GM20000 (cell line): ENCODE measurements at regions not wholly inside any gene's neighbourhood (a gene's known extent, or its start where the extent isn't known, plus 50 kb on each side); places are given as distances from the start of the nearest gene placed in this dataset.

Experiments
- DNase-seq: peaks from one replicate; pipeline ENCODE4 v3.0.0; 2012; ENCODE audit warnings: low spot score
- CTCF ChIP-seq: IDR thresholded peaks from 2 replicates; pipeline ENCODE4 v1.5.1; 2012; ENCODE audit warnings: mild to moderate bottlenecking, control low read depth; ENCODE audit errors: extremely low read depth, missing control alignments

GRCh38 chr3:160154033-160154432 is 71.2 kb upstream of the C3orf80 start:
- no peak for DNase-seq
- no peak for TF ChIP-seq CTCF

GRCh38 chr3:160154596-160154995 is 70.6 kb upstream of the C3orf80 start:
- no peak for DNase-seq
- TF ChIP-seq CTCF: no peak

GRCh38 chr3:160157321-160157720 is 67.9 kb upstream of the C3orf80 start:
- DNase-seq: no peak

GRCh38 chr3:160159341-160159740 is 65.9 kb upstream of the C3orf80 start:
- no peak for TF ChIP-seq CTCF
- no peak for DNase-seq

More at GRCh38 chr3:160157321-160157720, 67.9 kb upstream of the C3orf80 start:
- no peak for TF ChIP-seq CTCF

GRCh38 chr3:160159806-160160205 is 65.4 kb upstream of the C3orf80 start:
- no peak for TF ChIP-seq CTCF
- DNase-seq: no peak

GRCh38 chr3:160161921-160162320 is 63.3 kb upstream of the C3orf80 start:
- no peak for DNase-seq

DNA sequence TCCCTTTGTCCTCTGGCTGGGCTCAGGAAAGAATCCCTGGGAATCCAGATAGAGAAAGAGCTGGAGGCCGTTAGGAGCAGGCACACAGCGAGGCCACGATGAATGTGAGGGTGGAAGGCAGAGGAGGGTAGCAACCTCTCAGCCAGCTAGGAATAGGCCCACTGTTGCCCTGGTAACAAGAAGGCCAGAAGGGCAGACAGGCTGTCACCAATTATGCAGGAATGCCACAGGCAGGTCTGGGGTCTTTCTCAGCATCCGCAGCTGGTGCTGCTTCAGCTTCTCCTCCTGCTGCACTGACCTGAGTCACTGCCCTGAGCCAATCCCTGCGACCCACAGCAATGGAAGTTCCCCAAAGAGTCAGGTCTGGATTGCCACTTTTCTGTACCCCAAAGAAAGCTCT is 62.8 kb upstream of the C3orf80 start:
- no peak for DNase-seq

More at GRCh38 chr3:160161921-160162320, 63.3 kb upstream of the C3orf80 start:
- TF ChIP-seq CTCF: no peak

More for the DNA sequence above, 62.8 kb upstream of the C3orf80 start:
- no peak for TF ChIP-seq CTCF
